DOHH2 (cell line): ENCODE measurements at regions not wholly inside any gene's neighbourhood (a gene's known extent, or its start where the extent isn't known, plus 50 kb on each side); places are given as distances from the start of the nearest gene placed in this dataset.

Experiments
- H3F3A ChIP-seq: fragments of 200-600 bp; sonication (generic), shearing (Covaris generic); 2 replicates; pipeline ENCODE4 v1.6.0; 2016; ENCODE audit warnings: antibody characterized with exemption, mild to moderate bottlenecking; ENCODE audit not compliant: control insufficient read depth, insufficient read depth
- H3K27ac ChIP-seq: fragments of 200-600 bp; sonication (generic); 2 replicates; pipeline ENCODE4 v1.5.1; 2014; ENCODE audit warnings: low read depth, mild to moderate bottlenecking, low read length, moderate library complexity
- H3K27me3 ChIP-seq: fragments of 200-600 bp; sonication (generic); 2 replicates; pipeline ENCODE4 v1.6.1; 2014; ENCODE audit warnings: mild to moderate bottlenecking, low read length, mixed read lengths; ENCODE audit not compliant: control insufficient read depth
- H3K36me3 ChIP-seq: fragments of 200-600 bp; sonication (generic); 2 replicates; pipeline ENCODE4 v1.6.1; 2014; ENCODE audit warnings: mild to moderate bottlenecking, low read length, moderate library complexity, mixed read lengths; ENCODE audit not compliant: control insufficient read depth
- H3K4me1 ChIP-seq: fragments of 200-600 bp; sonication (generic); 2 replicates; pipeline ENCODE4 v1.6.1; 2014; ENCODE audit warnings: mild to moderate bottlenecking, low read length, mixed read lengths; ENCODE audit not compliant: control insufficient read depth
- H3K4me2 ChIP-seq: fragments of 200-600 bp; sonication (generic); 2 replicates; pipeline ENCODE4 v1.6.0; 2014; ENCODE audit warnings: mild to moderate bottlenecking, low read length, moderate library complexity
- H3K4me3 ChIP-seq: fragments of 200-600 bp; sonication (generic); 2 replicates; pipeline ENCODE4 v1.5.1; 2014; ENCODE audit warnings: mild to moderate bottlenecking, low read length, mixed read lengths
- H3K79me2 ChIP-seq: fragments of 200-600 bp; sonication (generic); 2 replicates; pipeline ENCODE4 v1.6.1; 2014; ENCODE audit warnings: mild to moderate bottlenecking, low read length, mixed read lengths; ENCODE audit not compliant: control insufficient read depth
- H3K9me2 ChIP-seq: fragments of 200-600 bp; sonication (generic); replicated peaks from 2 replicates; pipeline ENCODE4 v1.6.1; 2014; ENCODE audit warnings: mild to moderate bottlenecking, low read length, mixed read lengths; ENCODE audit not compliant: control insufficient read depth
- H3K9me3 ChIP-seq: fragments of 200-600 bp; sonication (generic); 2 replicates; pipeline ENCODE4 v1.6.1; 2014; ENCODE audit warnings: antibody characterized with exemption, low read length, mixed read lengths; ENCODE audit not compliant: control insufficient read depth, insufficient read depth
- H4K20me1 ChIP-seq: fragments of 200-600 bp; sonication (generic); 2 replicates; pipeline ENCODE4 v1.6.0; 2014; ENCODE audit warnings: low read depth, mild to moderate bottlenecking, antibody characterized with exemption, low read length, moderate library complexity; ENCODE audit not compliant: control insufficient read depth, insufficient read depth
- EZH2phosphoT487 ChIP-seq: fragments of 200-600 bp; sonication (generic); IDR thresholded peaks from 2 replicates; pipeline ENCODE4 v1.6.1; 2017; ENCODE audit warnings: borderline replicate concordance, mild to moderate bottlenecking, antibody characterized with exemption, low read length, moderate library complexity, mixed read lengths
- TF ChIP-seq, protein P1 (sequence below): fragments of 200-600 bp; sonication (generic); IDR thresholded peaks from one replicate; pipeline ENCODE4 v1.5.1; 2014; ENCODE audit warnings: antibody characterized with exemption, mild to moderate bottlenecking, low read depth, low read length; ENCODE audit not compliant: poor library complexity, severe bottlenecking

DNA sequence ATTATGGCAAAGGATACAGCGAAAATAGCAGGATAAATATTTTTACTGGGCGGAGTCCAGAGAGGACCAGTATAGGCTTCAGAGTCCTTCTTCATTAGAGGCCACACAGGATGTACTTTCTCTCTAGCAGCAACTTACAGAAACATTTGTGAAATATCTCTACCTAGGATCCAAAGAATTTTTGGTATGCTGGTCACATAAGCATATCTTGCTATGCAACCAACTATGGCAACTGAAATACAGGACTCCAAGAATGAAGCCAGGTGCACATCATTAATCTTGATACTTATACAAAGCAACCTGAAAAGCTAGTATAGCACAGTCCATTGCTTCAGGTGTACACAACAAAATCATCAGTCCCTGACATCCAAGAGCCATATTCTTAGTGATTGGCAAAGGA, 59.1 kb upstream of the NABP1 start:
- no peaks in the 10 kb centered on the region for H3K9me3 ChIP-seq
- H3K79me2 ChIP-seq: no peaks in the 10 kb centered on the region
- no peaks in the 10 kb centered on the region for H4K20me1 ChIP-seq
- H3K4me3 ChIP-seq: no peak overlapping the region
- H3K4me2 ChIP-seq: no peak overlapping the region
- no peaks in the 10 kb centered on the region for H3K27me3 ChIP-seq
- no peaks in the 10 kb centered on the region for H3F3A ChIP-seq
- H3K9me2 ChIP-seq: no peaks in the 10 kb centered on the region
- no peaks in the 10 kb centered on the region for H3K36me3 ChIP-seq
- H3K4me1 ChIP-seq: peaks cover 10% of the 10 kb centered on the region
- TF ChIP-seq EZH2phosphoT487: no peak
- TF ChIP-seq, protein P1, sequence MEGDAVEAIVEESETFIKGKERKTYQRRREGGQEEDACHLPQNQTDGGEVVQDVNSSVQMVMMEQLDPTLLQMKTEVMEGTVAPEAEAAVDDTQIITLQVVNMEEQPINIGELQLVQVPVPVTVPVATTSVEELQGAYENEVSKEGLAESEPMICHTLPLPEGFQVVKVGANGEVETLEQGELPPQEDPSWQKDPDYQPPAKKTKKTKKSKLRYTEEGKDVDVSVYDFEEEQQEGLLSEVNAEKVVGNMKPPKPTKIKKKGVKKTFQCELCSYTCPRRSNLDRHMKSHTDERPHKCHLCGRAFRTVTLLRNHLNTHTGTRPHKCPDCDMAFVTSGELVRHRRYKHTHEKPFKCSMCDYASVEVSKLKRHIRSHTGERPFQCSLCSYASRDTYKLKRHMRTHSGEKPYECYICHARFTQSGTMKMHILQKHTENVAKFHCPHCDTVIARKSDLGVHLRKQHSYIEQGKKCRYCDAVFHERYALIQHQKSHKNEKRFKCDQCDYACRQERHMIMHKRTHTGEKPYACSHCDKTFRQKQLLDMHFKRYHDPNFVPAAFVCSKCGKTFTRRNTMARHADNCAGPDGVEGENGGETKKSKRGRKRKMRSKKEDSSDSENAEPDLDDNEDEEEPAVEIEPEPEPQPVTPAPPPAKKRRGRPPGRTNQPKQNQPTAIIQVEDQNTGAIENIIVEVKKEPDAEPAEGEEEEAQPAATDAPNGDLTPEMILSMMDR: no peak
- H3K27ac ChIP-seq: no peak overlapping the region

DNA sequence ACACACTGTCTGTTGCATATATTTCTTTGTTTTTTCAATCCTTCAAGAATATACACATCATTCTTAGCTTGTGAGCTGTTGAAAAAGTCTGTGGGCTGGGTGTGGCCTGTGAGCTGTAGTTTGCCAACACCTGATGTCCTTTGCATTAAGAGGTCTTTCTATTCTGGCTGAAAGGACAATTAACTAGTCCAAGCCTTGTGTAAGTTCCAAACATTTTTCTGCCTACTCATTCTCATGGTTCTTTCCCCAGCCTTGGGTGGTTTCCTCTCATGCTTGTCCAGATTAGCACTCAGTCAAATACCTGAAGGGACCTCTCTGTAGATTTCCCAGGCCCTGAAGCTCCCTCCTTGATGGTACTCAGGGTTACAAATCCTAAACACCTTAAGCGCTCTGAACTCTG, 57.8 kb upstream of the NABP1 start:
- Histone ChIP-seq H3K9me2 (no peaks in the 10 kb centered on the region), H4K20me1 (no peaks in the 10 kb centered on the region), H3K79me2 (no peaks in the 10 kb centered on the region), H3K4me3 (no peak overlapping the region), H3K27me3 (no peaks in the 10 kb centered on the region), H3K4me2 (no peak overlapping the region), H3K36me3 (no peaks in the 10 kb centered on the region), H3K4me1 (peaks cover 19% of the 10 kb centered on the region), H3F3A (no peaks in the 10 kb centered on the region), H3K27ac (no peak overlapping the region), H3K9me3 (no peaks in the 10 kb centered on the region)
- TF ChIP-seq EZH2phosphoT487: no peak
- TF ChIP-seq, protein P1: no peak

DNA sequence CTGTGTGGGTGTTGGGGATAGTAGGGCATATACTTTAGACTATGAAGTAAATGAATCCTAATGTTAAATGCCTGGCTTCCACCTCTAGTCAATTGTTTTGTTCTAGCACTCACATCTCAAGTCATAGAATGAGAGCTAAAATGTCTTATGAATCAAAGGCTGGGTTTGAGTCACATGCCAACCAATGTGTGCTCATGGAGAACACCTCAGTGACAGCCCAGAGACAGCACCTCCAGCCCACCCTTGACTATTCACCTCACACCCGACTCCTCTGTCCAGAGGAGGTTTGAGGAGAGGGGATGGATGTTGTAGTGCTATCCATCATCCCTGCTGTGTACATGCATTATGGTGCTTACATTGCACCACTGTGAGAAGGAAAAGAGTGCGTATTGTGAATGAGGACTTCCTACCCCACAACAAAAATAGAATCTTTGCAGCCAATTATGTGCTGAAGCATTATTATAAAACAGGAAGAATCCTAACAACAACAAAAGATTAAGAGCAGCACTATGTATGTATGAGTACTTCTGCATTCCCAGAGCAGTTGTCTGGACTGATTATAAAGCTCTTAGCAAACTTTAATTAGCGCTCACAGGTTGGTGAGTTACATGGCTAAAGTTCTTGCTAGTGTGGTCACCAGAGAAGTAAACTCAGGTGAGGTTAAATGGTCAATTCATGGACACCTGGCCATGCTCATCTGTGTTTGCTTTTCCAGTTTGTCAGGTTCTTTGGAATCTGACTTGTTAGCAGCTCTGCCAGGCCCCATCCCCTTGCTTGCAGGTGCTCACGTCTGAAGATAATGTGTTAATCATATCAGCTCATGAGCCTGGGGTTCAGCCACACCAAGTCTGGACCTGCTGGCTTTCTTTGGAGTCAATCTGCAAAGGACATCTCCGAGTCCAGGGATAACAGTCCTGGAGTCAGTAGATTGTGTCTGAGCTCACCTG, 55.3 kb upstream of the NABP1 start:
- Histone ChIP-seq H3K9me3 (no peaks in the 10 kb centered on the region), H3F3A (no peaks in the 10 kb centered on the region), H3K27me3 (no peaks in the 10 kb centered on the region), H3K9me2 (no peaks in the 10 kb centered on the region), H3K36me3 (no peaks in the 10 kb centered on the region), H3K79me2 (no peaks in the 10 kb centered on the region), H3K27ac (no peak overlapping the region), H4K20me1 (no peaks in the 10 kb centered on the region), H3K4me1 (peaks cover 25% of the 10 kb centered on the region), H3K4me2 (no peak overlapping the region), H3K4me3 (no peak overlapping the region)
- TF ChIP-seq EZH2phosphoT487: no peak
- TF ChIP-seq, protein P1: no peak
